HL-60 (cell line): ENCODE measurements at regions not wholly inside any gene's neighbourhood (a gene's known extent, or its start where the extent isn't known, plus 50 kb on each side); places are given as distances from the start of the nearest gene placed in this dataset.

Source experiments
- GABPA ChIP-seq: IDR thresholded peaks from 2 replicates; pipeline ENCODE4 v1.6.1; 2012; ENCODE audit warnings: low read depth
- POLR2AphosphoS5 ChIP-seq: IDR thresholded peaks from 2 replicates; pipeline ENCODE4 v1.6.1; 2012; ENCODE audit warnings: low read depth
- TF ChIP-seq, protein P1 (sequence below): IDR thresholded peaks from one replicate; pipeline ENCODE4 v1.5.1; 2011; ENCODE audit warnings: low read length, control low read depth, inconsistent platforms; ENCODE audit not compliant: insufficient read depth
- TF ChIP-seq, protein P2 (sequence below): IDR thresholded peaks from 2 replicates; pipeline ENCODE4 v1.6.1; 2012; ENCODE audit warnings: low read depth; ENCODE audit not compliant: insufficient replicate concordance

DNA sequence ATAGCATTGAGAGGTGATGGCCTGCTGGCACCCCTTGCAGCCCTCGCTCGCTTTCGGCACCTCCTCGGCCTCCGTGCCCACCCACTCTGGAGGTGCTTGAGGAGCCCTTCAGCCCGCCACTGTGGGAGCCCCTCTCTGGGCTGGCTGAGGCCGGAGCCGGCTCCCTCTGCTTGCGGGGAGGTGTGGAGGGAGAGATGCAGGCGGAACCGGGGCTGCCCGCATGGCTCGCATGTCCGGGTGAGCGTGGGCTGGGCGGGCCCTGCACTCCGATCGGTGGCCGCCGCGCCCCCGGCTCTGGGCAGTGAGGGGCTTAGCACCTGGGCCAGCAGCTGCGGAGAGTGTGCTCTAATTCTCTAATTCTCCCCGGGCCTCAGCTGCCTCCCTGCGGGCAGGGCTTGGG lies 101.1 kb downstream of the KIF4B start:
- TF ChIP-seq, protein P1, sequence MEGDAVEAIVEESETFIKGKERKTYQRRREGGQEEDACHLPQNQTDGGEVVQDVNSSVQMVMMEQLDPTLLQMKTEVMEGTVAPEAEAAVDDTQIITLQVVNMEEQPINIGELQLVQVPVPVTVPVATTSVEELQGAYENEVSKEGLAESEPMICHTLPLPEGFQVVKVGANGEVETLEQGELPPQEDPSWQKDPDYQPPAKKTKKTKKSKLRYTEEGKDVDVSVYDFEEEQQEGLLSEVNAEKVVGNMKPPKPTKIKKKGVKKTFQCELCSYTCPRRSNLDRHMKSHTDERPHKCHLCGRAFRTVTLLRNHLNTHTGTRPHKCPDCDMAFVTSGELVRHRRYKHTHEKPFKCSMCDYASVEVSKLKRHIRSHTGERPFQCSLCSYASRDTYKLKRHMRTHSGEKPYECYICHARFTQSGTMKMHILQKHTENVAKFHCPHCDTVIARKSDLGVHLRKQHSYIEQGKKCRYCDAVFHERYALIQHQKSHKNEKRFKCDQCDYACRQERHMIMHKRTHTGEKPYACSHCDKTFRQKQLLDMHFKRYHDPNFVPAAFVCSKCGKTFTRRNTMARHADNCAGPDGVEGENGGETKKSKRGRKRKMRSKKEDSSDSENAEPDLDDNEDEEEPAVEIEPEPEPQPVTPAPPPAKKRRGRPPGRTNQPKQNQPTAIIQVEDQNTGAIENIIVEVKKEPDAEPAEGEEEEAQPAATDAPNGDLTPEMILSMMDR, result no peak
- TF ChIP-seq POLR2AphosphoS5 (no peak), GABPA (no peak)
- TF ChIP-seq, protein P2, sequence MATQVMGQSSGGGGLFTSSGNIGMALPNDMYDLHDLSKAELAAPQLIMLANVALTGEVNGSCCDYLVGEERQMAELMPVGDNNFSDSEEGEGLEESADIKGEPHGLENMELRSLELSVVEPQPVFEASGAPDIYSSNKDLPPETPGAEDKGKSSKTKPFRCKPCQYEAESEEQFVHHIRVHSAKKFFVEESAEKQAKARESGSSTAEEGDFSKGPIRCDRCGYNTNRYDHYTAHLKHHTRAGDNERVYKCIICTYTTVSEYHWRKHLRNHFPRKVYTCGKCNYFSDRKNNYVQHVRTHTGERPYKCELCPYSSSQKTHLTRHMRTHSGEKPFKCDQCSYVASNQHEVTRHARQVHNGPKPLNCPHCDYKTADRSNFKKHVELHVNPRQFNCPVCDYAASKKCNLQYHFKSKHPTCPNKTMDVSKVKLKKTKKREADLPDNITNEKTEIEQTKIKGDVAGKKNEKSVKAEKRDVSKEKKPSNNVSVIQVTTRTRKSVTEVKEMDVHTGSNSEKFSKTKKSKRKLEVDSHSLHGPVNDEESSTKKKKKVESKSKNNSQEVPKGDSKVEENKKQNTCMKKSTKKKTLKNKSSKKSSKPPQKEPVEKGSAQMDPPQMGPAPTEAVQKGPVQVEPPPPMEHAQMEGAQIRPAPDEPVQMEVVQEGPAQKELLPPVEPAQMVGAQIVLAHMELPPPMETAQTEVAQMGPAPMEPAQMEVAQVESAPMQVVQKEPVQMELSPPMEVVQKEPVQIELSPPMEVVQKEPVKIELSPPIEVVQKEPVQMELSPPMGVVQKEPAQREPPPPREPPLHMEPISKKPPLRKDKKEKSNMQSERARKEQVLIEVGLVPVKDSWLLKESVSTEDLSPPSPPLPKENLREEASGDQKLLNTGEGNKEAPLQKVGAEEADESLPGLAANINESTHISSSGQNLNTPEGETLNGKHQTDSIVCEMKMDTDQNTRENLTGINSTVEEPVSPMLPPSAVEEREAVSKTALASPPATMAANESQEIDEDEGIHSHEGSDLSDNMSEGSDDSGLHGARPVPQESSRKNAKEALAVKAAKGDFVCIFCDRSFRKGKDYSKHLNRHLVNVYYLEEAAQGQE, result no peak
